Lung microvascular endothelial cell (primary cell): ENCODE measurements at regions not wholly inside any gene's neighbourhood (a gene's known extent, or its start where the extent isn't known, plus 50 kb on each side); places are given as distances from the start of the nearest gene placed in this dataset.

ENCODE experiments used
- DNase-seq, 2 donors: peaks; one replicate each; pipeline versions ENCODE4 v3.0.0 to v3.0.0-alpha.2; 2010; ENCODE audit warnings: low read depth in 2 of 2

- DNase-seq = no peak
Measured at GRCh38 chr3:182570946-182571594, 222.2 kb upstream of the ATP11B start.

- DNase-seq = no peak
Measured at GRCh38 chr3:182575941-182576340, 217.4 kb upstream of the ATP11B start.

DNA sequence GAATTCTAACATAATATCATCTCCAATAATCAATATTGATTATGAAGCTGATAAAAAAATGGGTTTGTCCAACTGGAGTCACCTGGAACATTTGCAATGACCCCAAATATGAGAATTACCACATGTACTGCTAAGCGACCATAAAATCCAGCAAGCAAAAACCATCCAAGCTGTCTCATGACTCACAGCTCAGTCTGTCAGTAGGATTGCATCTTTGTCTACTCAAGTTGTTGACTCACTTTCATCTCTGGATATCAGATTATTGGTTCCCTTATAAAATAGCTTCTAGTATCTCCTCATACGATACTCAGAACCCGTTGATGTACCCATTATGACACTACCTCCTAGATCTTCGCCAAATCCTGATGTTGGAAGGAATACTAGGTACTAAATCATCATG lies 209.8 kb upstream of the ATP11B start:
- no peak for DNase-seq

GRCh38 chr3:182585532-182586150 lies 207.7 kb upstream of the ATP11B start:
- DNase-seq = no peak

DNA sequence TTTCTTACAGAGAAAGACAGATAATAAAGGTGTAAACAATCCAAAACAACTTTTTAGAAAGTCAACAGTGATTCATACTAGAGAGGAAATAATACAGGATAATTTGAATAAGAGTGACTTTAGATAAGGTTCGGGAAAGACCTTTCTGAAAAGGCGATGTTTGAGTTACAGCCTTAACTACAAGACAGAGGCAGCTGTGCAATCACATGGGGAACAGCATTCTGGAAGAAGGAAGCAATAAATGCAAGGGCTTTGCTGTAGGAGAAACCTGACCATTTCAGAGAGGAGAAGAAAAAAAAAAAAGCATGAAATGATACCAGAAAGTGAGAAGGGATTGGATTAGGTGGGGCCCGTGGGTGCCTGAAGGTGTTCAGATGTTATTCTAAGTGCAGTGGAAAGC lies 200.6 kb upstream of the ATP11B start:
- no peak for DNase-seq

DNA sequence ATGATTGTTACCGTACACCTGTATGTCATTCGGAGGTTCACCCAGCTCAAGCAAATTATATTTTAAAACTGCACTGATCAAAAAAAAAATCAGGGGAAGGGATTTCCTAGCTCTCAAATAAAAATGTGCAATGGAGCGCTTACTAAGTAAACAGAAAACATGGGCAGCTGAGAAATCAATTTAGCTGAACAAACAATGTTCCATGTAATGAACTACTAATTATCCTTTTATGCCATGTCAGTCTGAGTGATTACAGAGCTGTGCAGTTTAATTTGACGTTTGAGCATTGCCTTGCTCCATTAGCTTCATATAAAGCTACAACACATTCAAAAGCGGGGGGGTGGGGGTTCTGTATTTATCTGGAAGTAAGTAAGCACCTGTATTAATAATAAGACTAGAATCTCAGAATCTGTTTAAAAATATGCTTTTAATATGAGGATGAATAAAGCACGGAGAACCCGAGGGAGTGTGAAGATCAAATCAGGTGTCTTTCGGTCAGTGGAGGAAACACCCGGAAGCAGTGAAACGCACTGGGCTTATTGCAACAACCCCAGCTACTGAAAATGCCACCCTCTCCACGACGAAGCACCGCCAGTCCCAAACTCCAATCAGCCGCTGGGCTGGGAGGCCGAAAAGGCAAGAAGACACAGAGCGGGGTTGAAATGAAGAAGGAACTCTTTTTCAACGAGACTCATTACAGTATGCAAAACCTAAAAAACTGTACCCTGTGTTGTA lies 196.5 kb upstream of the ATP11B start:
- DNase-seq = no peak

DNA sequence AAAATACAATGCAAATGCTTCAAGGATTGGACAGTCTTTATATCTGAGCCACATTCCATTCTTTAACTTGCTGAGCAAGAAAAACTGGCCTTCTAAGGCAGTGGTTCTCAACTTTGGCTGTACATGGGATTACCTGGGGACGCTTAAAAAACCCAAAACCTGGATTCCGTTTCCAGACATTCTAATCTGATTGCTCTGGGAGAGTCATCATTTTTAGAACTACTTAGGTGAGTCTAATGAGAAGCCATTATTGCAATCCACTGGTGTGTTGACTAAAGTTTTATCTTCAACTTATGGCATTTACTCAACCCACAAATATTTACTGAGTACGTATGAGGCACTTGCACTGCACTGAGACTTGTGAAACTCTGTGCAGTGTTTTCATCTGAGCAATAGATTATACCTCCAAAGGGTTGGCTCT lies 195.7 kb upstream of the ATP11B start:
- no peak for DNase-seq

DNA sequence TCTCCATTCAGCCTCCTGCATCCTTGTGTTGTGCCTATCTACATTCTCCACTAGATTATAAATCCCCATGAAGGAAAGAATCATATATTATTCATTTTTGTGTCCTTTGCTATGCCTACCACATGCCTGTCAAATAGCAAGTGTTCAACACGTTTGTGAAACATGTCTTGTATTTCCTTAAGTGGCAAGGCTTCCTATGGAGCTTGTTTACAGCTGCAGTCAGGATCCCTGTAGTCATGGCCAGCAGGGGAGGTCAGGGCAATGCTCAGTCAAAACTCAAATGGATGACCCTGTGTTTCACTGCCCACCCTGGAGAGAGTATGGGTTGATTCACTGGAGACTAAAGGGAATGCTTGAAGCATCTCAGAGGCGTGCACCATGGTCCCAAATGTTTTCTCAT lies 191.7 kb upstream of the ATP11B start:
- DNase-seq = no peak

DNA sequence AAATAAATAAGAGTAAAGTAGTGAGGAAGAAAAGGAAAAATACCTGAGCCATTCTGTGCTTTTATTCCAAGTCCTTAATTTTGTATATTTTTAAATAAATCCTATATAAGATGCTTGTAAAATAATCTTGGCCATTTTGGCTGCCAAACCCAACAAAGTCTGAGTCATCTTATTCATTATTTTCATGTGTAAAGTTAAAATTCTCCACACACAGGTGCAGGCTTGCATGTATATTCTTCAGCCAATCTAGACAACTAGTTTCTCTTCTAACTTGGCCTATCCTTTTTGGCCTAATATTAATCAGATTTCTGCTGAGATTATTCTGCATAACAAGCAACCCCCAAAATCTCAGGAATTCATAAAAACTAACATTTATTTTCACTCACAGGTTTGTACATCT lies 189.8 kb upstream of the ATP11B start:
- no peak for DNase-seq

DNA sequence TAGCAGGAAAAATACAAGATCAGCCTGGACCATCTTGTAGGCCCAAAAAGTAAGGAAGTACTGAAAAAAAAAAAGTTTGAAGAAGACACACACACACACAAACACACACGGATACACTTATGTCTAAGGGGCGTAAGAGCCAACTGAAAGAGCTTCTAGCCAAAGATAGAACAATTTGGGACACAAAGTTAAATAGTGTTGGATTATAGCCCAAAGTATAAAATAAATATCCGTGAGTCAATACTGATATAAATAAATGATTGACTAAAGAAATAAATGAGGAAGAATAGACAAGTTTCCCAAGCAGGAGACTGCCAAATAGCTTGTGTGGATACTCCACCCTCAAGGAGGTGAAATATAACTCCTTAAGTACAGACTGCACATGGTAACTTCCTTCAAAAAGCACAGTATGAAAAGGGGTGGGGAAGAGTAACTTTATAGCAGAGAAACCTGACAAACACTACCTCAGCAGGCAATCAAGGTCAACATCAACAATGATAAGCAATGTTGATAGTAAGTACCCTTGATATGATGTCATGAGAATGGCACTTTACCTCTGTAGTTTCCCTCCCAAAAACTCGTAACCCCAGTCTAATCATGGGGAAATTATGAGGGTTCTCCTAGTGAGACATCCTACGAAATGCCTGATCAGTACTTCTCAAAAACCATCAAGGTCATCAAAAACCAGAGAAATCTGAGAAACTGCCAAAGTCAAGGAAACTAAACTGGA lies 187.3 kb upstream of the ATP11B start:
- DNase-seq = no peak

- no peak for DNase-seq
Measured at GRCh38 chr3:182606905-182607504, 186.3 kb upstream of the ATP11B start.

GRCh38 chr3:182608832-182609231 lies 184.5 kb upstream of the ATP11B start:
- no peak for DNase-seq

DNA sequence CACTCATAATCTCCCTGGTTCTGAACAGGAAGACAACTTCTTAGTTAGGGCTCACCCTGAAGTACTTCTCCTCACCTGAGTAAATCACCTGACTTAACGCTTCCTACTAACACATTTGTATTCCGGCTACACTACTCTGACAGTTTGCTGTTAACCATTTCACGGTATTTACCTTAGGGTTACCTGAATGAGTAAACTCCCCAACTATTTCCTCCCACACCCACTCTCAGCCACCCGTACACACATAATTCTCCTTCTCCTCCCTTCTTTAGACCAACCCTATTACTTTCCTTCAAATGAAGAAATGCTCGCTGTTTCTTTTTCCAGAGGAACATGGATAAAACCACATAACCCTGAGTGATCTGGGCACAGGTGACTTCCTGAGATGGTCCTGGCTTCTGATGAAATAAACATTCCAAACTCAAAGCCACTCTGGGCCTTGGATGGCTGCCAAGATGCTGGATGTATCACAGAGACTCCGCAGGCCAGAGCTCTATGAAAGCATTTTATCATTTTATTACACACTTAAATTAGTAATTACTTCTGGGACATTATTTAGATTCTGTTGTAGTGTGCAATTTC lies 183.6 kb upstream of the ATP11B start:
- DNase-seq = peak in 1 of 2 donors; percentile 35

DNA sequence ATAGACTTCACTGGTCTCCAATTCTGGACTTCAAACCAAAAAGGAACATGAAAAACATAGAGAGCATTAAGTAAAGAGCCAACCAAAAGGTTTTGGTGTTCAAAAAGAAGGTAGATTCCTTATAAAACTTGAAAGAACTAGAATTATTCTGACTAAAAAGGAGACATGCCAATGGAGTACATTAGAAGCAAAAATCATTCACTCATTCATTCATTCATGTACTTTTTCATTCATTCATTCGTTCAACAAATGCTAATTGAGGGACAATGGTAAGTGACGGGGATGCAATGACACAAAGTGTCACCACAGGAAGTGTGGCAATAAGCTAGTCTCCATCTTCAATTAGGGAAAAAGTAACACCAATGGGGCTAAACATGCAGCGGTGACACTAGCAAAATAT lies 181.0 kb upstream of the ATP11B start:
- no peak for DNase-seq

GRCh38 chr3:182617500-182617899 lies 175.8 kb upstream of the ATP11B start:
- peak in 1 of 2 donors; percentile 3 for DNase-seq

DNA sequence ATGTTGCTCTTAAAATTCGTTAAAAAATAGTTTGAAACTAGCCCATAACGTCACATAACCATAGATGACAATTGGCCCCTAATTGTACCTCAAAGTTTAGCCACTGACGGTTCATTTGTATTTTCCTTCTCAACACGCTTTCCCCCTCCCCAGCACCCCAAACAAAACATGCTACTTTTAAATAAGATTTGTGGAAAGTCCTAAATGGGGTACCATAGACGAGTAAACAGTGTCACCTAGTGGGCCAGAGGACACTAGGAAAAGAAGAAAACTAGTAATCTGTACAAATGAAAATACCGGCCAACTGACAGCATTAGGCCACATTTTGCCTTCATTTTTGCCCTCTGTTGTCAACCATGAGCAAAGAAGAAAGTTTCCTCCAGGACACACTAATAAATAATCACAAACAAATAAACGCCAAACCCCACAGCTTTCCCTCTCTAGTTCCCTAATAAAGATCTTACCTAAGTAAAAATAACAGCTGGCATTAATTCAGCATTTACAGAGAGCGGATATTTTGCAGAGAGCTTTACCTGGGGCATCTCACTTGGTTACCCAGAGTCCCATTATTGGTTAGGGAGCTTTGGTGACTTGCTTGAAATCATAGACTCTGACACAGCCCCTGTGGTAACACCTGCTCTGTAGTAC lies 175.1 kb upstream of the ATP11B start:
- peak; percentile 2 to 47 for DNase-seq

GRCh38 chr3:182618981-182619591 lies 174.2 kb upstream of the ATP11B start:
- DNase-seq = no peak

- DNase-seq = no peak
Measured at GRCh38 chr3:182620723-182621434, 172.4 kb upstream of the ATP11B start.

DNA sequence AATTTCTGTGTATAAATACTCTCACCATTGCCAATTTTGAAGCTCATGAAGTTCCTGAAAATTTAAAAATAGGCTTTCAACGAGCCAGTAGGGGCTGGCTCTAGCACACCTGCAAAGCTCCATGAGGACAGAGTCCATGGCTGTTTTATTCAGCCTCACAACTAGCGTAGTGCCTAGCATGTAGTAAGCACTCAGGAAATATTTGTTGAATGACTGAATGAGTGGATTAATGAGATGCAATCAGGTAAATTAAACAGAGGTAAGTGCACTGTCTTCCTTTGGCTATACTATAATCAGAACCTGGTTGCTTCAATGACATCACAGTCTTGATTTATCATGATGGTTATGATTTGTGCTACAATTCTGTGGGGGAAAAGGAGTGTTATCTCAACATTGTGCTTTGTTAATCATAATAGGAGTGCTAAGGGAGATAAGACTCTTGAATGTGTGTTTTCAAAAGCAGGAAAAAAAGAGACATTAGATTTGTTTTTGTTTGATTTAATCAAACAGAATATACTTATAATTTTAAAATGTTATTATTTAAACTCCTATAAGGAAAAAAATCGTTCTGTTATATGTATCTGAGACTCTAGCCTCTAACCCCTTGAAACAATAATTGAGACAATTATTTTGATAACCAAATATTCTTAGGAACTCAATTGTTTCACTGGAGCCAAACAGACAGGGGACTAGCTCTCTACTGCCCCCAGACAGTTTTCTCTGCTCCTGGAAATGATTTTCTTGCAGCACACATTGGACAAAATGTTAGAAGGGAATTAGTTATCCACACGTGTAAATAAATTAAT lies 171.7 kb upstream of the ATP11B start:
- DNase-seq = peak in 1 of 2 donors; percentile 8
